Prostate gland (tissue), 2 donors: ENCODE measurements at regions not wholly inside any gene's neighbourhood (a gene's known extent, or its start where the extent isn't known, plus 50 kb on each side); places are given as distances from the start of the nearest gene placed in this dataset.

Experiments used
- DNase-seq: peaks from one replicate; pipeline ENCODE4 v3.0.0-alpha.2; 2019; ENCODE audit warnings: low spot score
- H3K27ac ChIP-seq, 2 donors: fragments of 200-600 bp; sonication (generic); 2 replicates each; pipeline ENCODE4 v1.5.1; 2017 to 2019
- H3K27me3 ChIP-seq: fragments of 200-600 bp; sonication (generic); replicated peaks from 2 replicates; pipeline ENCODE4 v1.5.1; 2019; ENCODE audit not compliant: insufficient read depth
- H3K36me3 ChIP-seq, 2 donors: fragments of 200-600 bp; sonication (generic); 1 replicate in 1 of 2; 2 replicates in 1 of 2; pipeline versions ENCODE4 v1.5.1 to v1.8.1; 2017 to 2019
- H3K4me1 ChIP-seq: fragments of 200-600 bp; sonication (generic); replicated peaks from 2 replicates; pipeline ENCODE4 v1.5.1; 2019
- H3K4me3 ChIP-seq, 2 donors: fragments of 200-600 bp; sonication (generic); 2 replicates each; pipeline ENCODE4 v1.5.1; 2017 to 2019
- H3K9me3 ChIP-seq: fragments of 200-600 bp; sonication (generic); 2 replicates; pipeline ENCODE4 v1.5.1; 2017
- CTCF ChIP-seq, 4 experiments: fragments of 200-600 bp in 2 of 4; fragments of 450-650 bp in 2 of 4; sonication (generic) in 2 of 4; IDR thresholded peaks; 1 replicate in 3 of 4; 2 replicates in 1 of 4; pipeline ENCODE4 v1.5.1; 2016 to 2019; ENCODE audit warnings: antibody characterized with exemption in 4 of 4, mild to moderate bottlenecking in 2 of 4, moderate library complexity in 2 of 4
- POLR2A ChIP-seq: fragments of 450-650 bp; IDR thresholded peaks from one replicate; pipeline ENCODE4 v1.6.1; 2016; ENCODE audit warnings: antibody characterized with exemption, mild to moderate bottlenecking
- POLR2AphosphoS5 ChIP-seq: sonication (generic); formaldehyde crosslinking; IDR thresholded peaks from one replicate; pipeline ENCODE4 v1.6.1; 2017; ENCODE audit warnings: antibody characterized with exemption
- WGBS: methylation state at CpG from one replicate; pipeline ENCODE4 v1.1.5; 2018; 5-methylcytosine and 5-hydroxymethylcytosine counted together
- intact Hi-C: fragments of 100-400 bp; cut with DNase I; formaldehyde crosslinking; loops from one replicate; pipeline ENCODE4 v1.14.2; 2022

- Histone ChIP-seq H3K36me3 (no peaks in the 10 kb centered on the region), H3K4me1 (no peaks in the 10 kb centered on the region), H3K4me3 (no peak overlapping the region), H3K27me3 (no peaks in the 10 kb centered on the region), H3K27ac (no peak overlapping the region), H3K9me3 (no peaks in the 10 kb centered on the region)
- intact Hi-C loops, result no loop called here
- 86% methylated on average over 31 of the region's 31 CpGs for WGBS
- no peak for DNase-seq
- TF ChIP-seq POLR2AphosphoS5 (no peak), CTCF (IDR thresholded peaks at IDR 0.05) (no peak), POLR2A (no peak)
Measured at GRCh38 chr22:48692734-48693376, 1134.8 kb downstream of the BRD1 start.

- DNase-seq, result no peak
Measured at GRCh38 chr22:48691431-48691851, 1136.2 kb downstream of the BRD1 start.

GRCh38 chr22:48690583-48691317 is 1136.9 kb downstream of the BRD1 start:
- no peak for DNase-seq
- no peaks in the 10 kb centered on the region for H3K36me3 ChIP-seq
- no peaks in the 10 kb centered on the region for H3K4me1 ChIP-seq
- intact Hi-C loops, result no loop called here
- no peak overlapping the region for H3K27ac ChIP-seq
- H3K9me3 ChIP-seq, result no peaks in the 10 kb centered on the region
- no peak overlapping the region for H3K4me3 ChIP-seq
- H3K27me3 ChIP-seq, result no peaks in the 10 kb centered on the region
- TF ChIP-seq POLR2A (no peak), POLR2AphosphoS5 (no peak), CTCF (IDR thresholded peaks at IDR 0.05) (no peak)
- WGBS, result 85% methylated on average over 24 of the region's 24 CpGs

More at GRCh38 chr22:48691431-48691851, 1136.2 kb downstream of the BRD1 start:
- no peaks in the 10 kb centered on the region for H3K4me1 ChIP-seq
- H3K36me3 ChIP-seq, result no peaks in the 10 kb centered on the region
- WGBS, result 94% methylated on average over 19 of the region's 21 CpGs
- no peaks in the 10 kb centered on the region for H3K9me3 ChIP-seq
- H3K4me3 ChIP-seq, result no peak overlapping the region
- H3K27me3 ChIP-seq, result no peaks in the 10 kb centered on the region
- no peak overlapping the region for H3K27ac ChIP-seq
- intact Hi-C loops, result no loop called here
- no peak for TF ChIP-seq POLR2A
- TF ChIP-seq POLR2AphosphoS5, result no peak
- TF ChIP-seq CTCF (IDR thresholded peaks at IDR 0.05), result no peak

- no peak overlapping the region for H3K27ac ChIP-seq
- TF ChIP-seq CTCF (IDR thresholded peaks at IDR 0.05) (no peak), POLR2A (no peak), POLR2AphosphoS5 (no peak)
- no peak overlapping the region for H3K4me3 ChIP-seq
- H3K36me3 ChIP-seq, result no peaks in the 10 kb centered on the region
- 89% methylated on average over 18 of the region's 18 CpGs for WGBS
- H3K9me3 ChIP-seq, result no peaks in the 10 kb centered on the region
- DNase-seq, result no peak
- H3K27me3 ChIP-seq, result no peaks in the 10 kb centered on the region
- intact Hi-C loops, result no loop called here
- H3K4me1 ChIP-seq, result no peaks in the 10 kb centered on the region
Measured at GRCh38 chr22:48689206-48689605, 1138.5 kb downstream of the BRD1 start.

GRCh38 chr22:48688366-48688765 is 1139.3 kb downstream of the BRD1 start:
- intact Hi-C loops, result no loop called here
- Histone ChIP-seq H3K9me3 (no peaks in the 10 kb centered on the region), H3K4me3 (no peak overlapping the region), H3K27me3 (no peaks in the 10 kb centered on the region), H3K4me1 (no peaks in the 10 kb centered on the region), H3K27ac (no peak overlapping the region), H3K36me3 (no peaks in the 10 kb centered on the region)
- WGBS, result 84% methylated on average over 4 of the region's 4 CpGs
- DNase-seq, result no peak
- TF ChIP-seq POLR2A, result no peak
- no peak for TF ChIP-seq POLR2AphosphoS5
- no peak for TF ChIP-seq CTCF (IDR thresholded peaks at IDR 0.05)
